Choroid plexus epithelial cell (primary cell): ENCODE measurements at regions not wholly inside any gene's neighbourhood (a gene's known extent, or its start where the extent isn't known, plus 50 kb on each side); places are given as distances from the start of the nearest gene placed in this dataset.
A peak's percentile ranks its signal among the peaks of the same experiment; 100 is the strongest.

Source experiments
- DNase-seq: peaks from one replicate; pipeline ENCODE4 v3.0.0-alpha.2; 2010; ENCODE audit warnings: low read depth
- H3K4me3 ChIP-seq: 2 replicates; pipeline ENCODE4 v1.5.1; 2011; ENCODE audit warnings: low read depth, mild to moderate bottlenecking, control low read depth, low read length, moderate library complexity
- TF ChIP-seq, protein P1 (sequence below): conservative IDR thresholded peaks from 2 replicates; pipeline ENCODE4 v1.5.1; 2011; ENCODE audit warnings: low read depth, mild to moderate bottlenecking, control low read depth, inconsistent platforms, low read length, moderate library complexity

- no peak for DNase-seq
- no peak overlapping the region for H3K4me3 ChIP-seq
- TF ChIP-seq, protein P1, sequence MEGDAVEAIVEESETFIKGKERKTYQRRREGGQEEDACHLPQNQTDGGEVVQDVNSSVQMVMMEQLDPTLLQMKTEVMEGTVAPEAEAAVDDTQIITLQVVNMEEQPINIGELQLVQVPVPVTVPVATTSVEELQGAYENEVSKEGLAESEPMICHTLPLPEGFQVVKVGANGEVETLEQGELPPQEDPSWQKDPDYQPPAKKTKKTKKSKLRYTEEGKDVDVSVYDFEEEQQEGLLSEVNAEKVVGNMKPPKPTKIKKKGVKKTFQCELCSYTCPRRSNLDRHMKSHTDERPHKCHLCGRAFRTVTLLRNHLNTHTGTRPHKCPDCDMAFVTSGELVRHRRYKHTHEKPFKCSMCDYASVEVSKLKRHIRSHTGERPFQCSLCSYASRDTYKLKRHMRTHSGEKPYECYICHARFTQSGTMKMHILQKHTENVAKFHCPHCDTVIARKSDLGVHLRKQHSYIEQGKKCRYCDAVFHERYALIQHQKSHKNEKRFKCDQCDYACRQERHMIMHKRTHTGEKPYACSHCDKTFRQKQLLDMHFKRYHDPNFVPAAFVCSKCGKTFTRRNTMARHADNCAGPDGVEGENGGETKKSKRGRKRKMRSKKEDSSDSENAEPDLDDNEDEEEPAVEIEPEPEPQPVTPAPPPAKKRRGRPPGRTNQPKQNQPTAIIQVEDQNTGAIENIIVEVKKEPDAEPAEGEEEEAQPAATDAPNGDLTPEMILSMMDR = no peak
Observed at GRCh38 chr2:58501371-58502160, 260.4 kb upstream of the FANCL start.

GRCh38 chr2:58497168-58497567 is 256.0 kb upstream of the FANCL start:
- H3K4me3 ChIP-seq = no peak overlapping the region
- peak; percentile 1 for DNase-seq

DNA sequence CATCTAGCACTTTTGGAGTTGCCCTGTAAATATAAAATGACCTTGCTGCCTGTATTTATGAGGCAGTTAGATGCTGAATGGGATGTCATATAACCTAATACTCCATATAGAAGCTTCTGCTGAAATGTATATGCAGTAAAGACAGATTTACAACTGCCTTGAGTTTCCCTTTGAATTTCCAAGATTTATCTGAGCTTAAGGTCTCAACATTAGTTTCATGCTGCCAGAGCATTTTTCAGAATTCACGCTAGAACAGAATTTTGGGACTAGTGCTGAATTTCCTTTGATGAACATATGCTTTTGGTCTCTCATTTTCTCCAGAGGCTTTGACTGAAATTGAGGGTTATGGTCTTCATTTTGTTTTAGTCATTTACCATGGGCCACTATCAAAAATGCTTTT is 254.7 kb upstream of the FANCL start:
- TF ChIP-seq, protein P1 = no peak
- H3K4me3 ChIP-seq = no peak overlapping the region
- no peak for DNase-seq

More at GRCh38 chr2:58497168-58497567, 256.0 kb upstream of the FANCL start:
- TF ChIP-seq, protein P1 = no peak

DNA sequence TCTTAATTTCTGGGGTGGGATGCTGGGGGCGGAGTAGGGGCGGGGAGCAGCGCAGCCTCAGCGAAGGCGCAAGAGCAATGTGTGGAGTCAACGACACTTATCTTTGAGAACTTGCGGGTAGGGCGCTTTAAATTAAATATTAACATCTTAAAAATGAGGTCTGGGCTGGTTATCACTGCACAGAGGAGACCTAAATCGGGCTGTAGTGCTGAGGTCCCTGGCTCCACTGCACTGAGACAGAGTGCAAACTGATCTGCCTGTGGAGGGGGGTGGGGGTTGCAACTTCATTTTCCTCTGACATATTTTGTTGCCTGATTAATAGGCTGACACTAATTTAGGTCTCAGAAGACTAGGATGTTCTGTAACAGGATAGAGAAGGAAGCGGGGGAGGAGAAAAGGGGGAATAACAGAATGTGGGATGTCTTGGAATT is 253.0 kb upstream of the FANCL start:
- TF ChIP-seq, protein P1 = no peak
- no peak overlapping the region for H3K4me3 ChIP-seq
- DNase-seq = no peak

GRCh38 chr2:58484629-58485028 is 243.5 kb upstream of the FANCL start:
- no peak for DNase-seq
- TF ChIP-seq, protein P1 = no peak
- H3K4me3 ChIP-seq = no peak overlapping the region

DNA sequence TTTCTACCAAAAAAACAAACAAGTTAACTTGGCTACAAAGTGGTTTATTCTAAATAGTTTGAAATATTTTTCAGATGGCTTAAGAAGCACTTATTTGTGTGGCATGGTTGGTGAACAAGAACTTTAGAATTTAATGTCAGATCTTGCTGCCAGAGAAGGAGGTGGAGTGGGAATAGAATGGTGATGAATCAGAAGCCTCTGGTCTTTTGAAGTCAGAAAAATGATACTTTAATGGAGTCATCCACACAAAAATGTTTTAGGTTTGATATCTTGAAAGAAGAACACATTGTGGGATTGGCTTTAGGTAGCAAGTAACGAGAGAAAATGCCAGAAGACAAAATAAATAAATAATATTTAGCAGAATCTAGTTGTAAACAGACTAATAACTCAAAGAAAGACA is 243.1 kb upstream of the FANCL start:
- TF ChIP-seq, protein P1 = no peak
- H3K4me3 ChIP-seq = no peak overlapping the region
- peak; percentile 7 for DNase-seq

- TF ChIP-seq, protein P1 = no peak
- no peak for DNase-seq
- H3K4me3 ChIP-seq = no peak overlapping the region
Observed at GRCh38 chr2:58483307-58483706, 242.2 kb upstream of the FANCL start.
